Lower leg skin (tissue), 3 donors: ENCODE measurements at regions not wholly inside any gene's neighbourhood (a gene's known extent, or its start where the extent isn't known, plus 50 kb on each side); places are given as distances from the start of the nearest gene placed in this dataset.

Source experiments
- POLR2A ChIP-seq, 2 donors: fragments of 450-650 bp; IDR thresholded peaks; one replicate each; pipeline ENCODE4 v1.6.1; 2016 to 2017; ENCODE audit warnings: antibody characterized with exemption in 2 of 2, mild to moderate bottlenecking in 1 of 2, moderate library complexity in 1 of 2
- TF ChIP-seq, protein P1 (sequence below), 3 donors: fragments of 450-650 bp; IDR thresholded peaks; one replicate each; pipeline ENCODE4 v1.5.1; 2016; ENCODE audit warnings: antibody characterized with exemption in 3 of 3, mild to moderate bottlenecking in 3 of 3, moderate library complexity in 2 of 3

DNA sequence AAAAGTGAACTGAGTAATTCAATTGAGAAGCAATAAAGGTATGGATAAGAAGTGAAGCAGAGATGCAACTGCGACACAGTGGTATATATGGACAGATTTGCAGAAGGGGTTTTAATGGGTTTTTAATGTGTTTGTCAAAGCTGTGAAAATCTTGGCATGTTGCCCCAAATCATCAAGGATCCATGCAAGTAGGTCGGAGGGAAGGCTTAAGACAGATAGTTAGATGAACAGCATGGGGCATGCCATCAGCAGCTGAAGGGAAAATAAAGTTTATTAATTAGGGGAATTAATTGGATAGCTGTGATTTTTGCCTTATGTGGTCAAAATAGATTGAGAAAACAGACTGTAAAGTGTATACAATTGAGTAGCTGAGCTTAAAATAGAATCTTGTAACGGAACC is 840.1 kb downstream of the JRKL start:
- TF ChIP-seq, protein P1, sequence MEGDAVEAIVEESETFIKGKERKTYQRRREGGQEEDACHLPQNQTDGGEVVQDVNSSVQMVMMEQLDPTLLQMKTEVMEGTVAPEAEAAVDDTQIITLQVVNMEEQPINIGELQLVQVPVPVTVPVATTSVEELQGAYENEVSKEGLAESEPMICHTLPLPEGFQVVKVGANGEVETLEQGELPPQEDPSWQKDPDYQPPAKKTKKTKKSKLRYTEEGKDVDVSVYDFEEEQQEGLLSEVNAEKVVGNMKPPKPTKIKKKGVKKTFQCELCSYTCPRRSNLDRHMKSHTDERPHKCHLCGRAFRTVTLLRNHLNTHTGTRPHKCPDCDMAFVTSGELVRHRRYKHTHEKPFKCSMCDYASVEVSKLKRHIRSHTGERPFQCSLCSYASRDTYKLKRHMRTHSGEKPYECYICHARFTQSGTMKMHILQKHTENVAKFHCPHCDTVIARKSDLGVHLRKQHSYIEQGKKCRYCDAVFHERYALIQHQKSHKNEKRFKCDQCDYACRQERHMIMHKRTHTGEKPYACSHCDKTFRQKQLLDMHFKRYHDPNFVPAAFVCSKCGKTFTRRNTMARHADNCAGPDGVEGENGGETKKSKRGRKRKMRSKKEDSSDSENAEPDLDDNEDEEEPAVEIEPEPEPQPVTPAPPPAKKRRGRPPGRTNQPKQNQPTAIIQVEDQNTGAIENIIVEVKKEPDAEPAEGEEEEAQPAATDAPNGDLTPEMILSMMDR (IDR thresholded peaks at IDR 0.05), result no peak
- TF ChIP-seq POLR2A (IDR thresholded peaks at IDR 0.05), result no peak
